ENCODE measurements at regions not wholly inside any gene's neighbourhood (a gene's known extent, or its start where the extent isn't known, plus 50 kb on each side); places are given as distances from the start of the nearest gene placed in this dataset.

DNA sequence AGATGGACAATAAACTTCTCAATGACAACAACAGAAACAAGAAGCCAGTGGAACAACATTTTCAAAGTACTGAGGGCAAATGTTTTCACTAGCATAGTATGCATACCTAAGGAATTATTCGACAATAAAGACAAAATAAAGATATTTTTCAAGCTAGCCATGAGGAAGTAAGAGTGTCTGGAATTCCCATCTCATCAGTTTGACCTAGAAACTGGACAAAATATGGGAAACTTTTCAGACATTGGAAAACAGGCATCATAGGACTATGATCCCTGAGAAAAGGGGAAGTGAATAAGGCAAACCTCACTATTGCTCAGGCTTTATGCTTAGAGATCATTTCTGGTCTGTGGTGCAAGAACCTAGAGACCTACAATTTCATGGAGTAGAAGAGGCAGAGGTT lies 86.3 kb downstream of the OAT start:
- Histone ChIP-seq H3K27me3 (no peaks in the 10 kb centered on the region), H3K4me3 (no peak overlapping the region), H3K9me3 (peaks cover 0 to 11% (median 0%) of the 10 kb centered on the region in 4 donors), H3K36me3 (no peaks in the 10 kb centered on the region), H3K27ac (replicated peaks in 1 of 4) (no peak overlapping the region), H3K4me1 (no peaks in the 10 kb centered on the region)
- TF ChIP-seq POLR2A (IDR thresholded peaks at IDR 0.05; ENCODE audit: low read depth) (no peak), CTCF (IDR thresholded peaks at IDR 0.05) (no peak), POLR2AphosphoS5 (IDR thresholded peaks at IDR 0.05) (no peak), EP300 (IDR thresholded peaks at IDR 0.05) (no peak)
- no peak for DNase-seq (ENCODE audit: extremely low spot score)
- intact Hi-C loops (cut with DNase I): no loop called here
- WGBS: 71% methylated on average over 1 of the region's 1 CpG

DNA sequence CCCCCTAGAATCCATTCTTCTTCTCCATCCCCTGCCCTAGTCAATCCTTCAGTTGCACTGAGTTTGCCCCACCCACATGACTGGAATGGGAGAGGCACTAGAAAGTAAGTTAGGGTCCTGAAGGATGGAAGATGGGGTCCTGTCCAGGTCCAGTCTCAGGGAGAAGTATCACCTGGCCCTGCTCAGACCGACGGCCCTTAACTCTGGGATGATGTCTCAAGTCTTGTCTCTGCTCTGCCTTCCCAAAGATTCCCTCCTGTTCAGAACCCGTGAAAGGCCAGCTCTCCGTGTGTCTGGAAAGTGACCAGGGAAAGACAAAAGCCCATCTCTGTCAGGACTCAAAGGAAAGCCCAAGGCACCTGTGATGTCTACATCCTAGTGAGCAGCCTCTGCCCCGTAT lies 88.8 kb downstream of the OAT start:
- DNase-seq (ENCODE audit: extremely low spot score): no peak
- H3K36me3 ChIP-seq: no peaks in the 10 kb centered on the region
- H3K27me3 ChIP-seq: no peaks in the 10 kb centered on the region
- intact Hi-C loops (cut with DNase I): no loop called here
- H3K4me3 ChIP-seq: no peak overlapping the region
- H3K9me3 ChIP-seq: peaks cover 0 to 11% (median 0%) of the 10 kb centered on the region in 4 donors
- H3K4me1 ChIP-seq: no peaks in the 10 kb centered on the region
- no peak overlapping the region for H3K27ac ChIP-seq (replicated peaks in 1 of 4)
- no peak for TF ChIP-seq POLR2AphosphoS5 (IDR thresholded peaks at IDR 0.05)
- TF ChIP-seq CTCF (IDR thresholded peaks at IDR 0.05): no peak
- TF ChIP-seq POLR2A (IDR thresholded peaks at IDR 0.05; ENCODE audit: low read depth): no peak
- TF ChIP-seq EP300 (IDR thresholded peaks at IDR 0.05): no peak
- WGBS: 80% methylated on average over 5 of the region's 5 CpGs

- Histone ChIP-seq H3K4me1 (no peaks in the 10 kb centered on the region), H3K9me3 (peaks cover 0 to 11% (median 0%) of the 10 kb centered on the region in 4 donors), H3K27me3 (no peaks in the 10 kb centered on the region), H3K4me3 (no peak overlapping the region), H3K36me3 (no peaks in the 10 kb centered on the region), H3K27ac (replicated peaks in 1 of 4) (no peak overlapping the region)
- DNase-seq (ENCODE audit: extremely low spot score): no peak
- TF ChIP-seq POLR2AphosphoS5 (IDR thresholded peaks at IDR 0.05) (no peak), EP300 (IDR thresholded peaks at IDR 0.05) (no peak), POLR2A (IDR thresholded peaks at IDR 0.05; ENCODE audit: low read depth) (no peak), CTCF (IDR thresholded peaks at IDR 0.05) (no peak)
- intact Hi-C loops (cut with DNase I): no loop called here
- 100% methylated on average over 1 of the region's 1 CpG for WGBS
Observed at GRCh38 chr10:124329362-124329761, 89.4 kb downstream of the OAT start.

- H3K27ac ChIP-seq (replicated peaks in 1 of 4): no peak overlapping the region
- no peaks in the 10 kb centered on the region for H3K36me3 ChIP-seq
- H3K4me3 ChIP-seq: no peak overlapping the region
- peaks cover 0 to 11% (median 0%) of the 10 kb centered on the region in 4 donors for H3K9me3 ChIP-seq
- H3K27me3 ChIP-seq: no peaks in the 10 kb centered on the region
- WGBS: 63% methylated on average over 9 of the region's 10 CpGs
- no peak for DNase-seq (ENCODE audit: extremely low spot score)
- no peaks in the 10 kb centered on the region for H3K4me1 ChIP-seq
- TF ChIP-seq CTCF (IDR thresholded peaks at IDR 0.05) (no peak), EP300 (IDR thresholded peaks at IDR 0.05) (no peak), POLR2A (IDR thresholded peaks at IDR 0.05; ENCODE audit: low read depth) (no peak), POLR2AphosphoS5 (IDR thresholded peaks at IDR 0.05) (no peak)
- intact Hi-C loops (cut with DNase I): no loop called here
Observed at GRCh38 chr10:124328477-124329220, 90.1 kb downstream of the OAT start.

Measured in esophagus muscularis mucosa (tissue), 4 donors.